ENCODE measurements at regions not wholly inside any gene's neighbourhood (a gene's known extent, or its start where the extent isn't known, plus 50 kb on each side); places are given as distances from the start of the nearest gene placed in this dataset.

GRCh38 chr7:12911053-12911452, 223.6 kb downstream of the ARL4A start:
- H3K27me3 ChIP-seq: no peaks in the 10 kb centered on the region
- 70 to 78% methylated on average over 2 of the region's 2 CpGs for WGBS, 2 donors (ENCODE audit: low coverage in 1 of 2)
- no peak for ATAC-seq
- H3K36me3 ChIP-seq: no peaks in the 10 kb centered on the region
- H3K4me1 ChIP-seq: no peaks in the 10 kb centered on the region
- no peak overlapping the region for H3K4me3 ChIP-seq
- TF ChIP-seq POLR2AphosphoS5 (IDR thresholded peaks at IDR 0.05): no peak
- TF ChIP-seq CTCF (IDR thresholded peaks at IDR 0.05): no peak
- TF ChIP-seq EP300 (IDR thresholded peaks at IDR 0.05): no peak
- no peak overlapping the region for H3K27ac ChIP-seq
- no peaks in the 10 kb centered on the region for H3K9me3 ChIP-seq

- WGBS, 2 donors (ENCODE audit: low coverage in 1 of 2): 50 to 58% methylated on average over 2 to 3 of the region's 3 CpGs
- TF ChIP-seq POLR2AphosphoS5 (IDR thresholded peaks at IDR 0.05) (no peak), CTCF (IDR thresholded peaks at IDR 0.05) (no peak), POLR2A (IDR thresholded peaks at IDR 0.05) (no peak), EP300 (IDR thresholded peaks at IDR 0.05) (no peak)
- ATAC-seq: no peak
- no peak overlapping the region for H3K27ac ChIP-seq
- no peaks in the 10 kb centered on the region for H3K36me3 ChIP-seq
- no peaks in the 10 kb centered on the region for H3K9me3 ChIP-seq
- H3K27me3 ChIP-seq: no peaks in the 10 kb centered on the region
- peaks cover 0 to 8% (median 0%) of the 10 kb centered on the region in 3 donors for H3K4me1 ChIP-seq
- no peak overlapping the region for H3K4me3 ChIP-seq
Measured at GRCh38 chr7:12913002-12913401, 225.6 kb downstream of the ARL4A start.

- no peak overlapping the region for H3K4me3 ChIP-seq
- no peak for TF ChIP-seq POLR2A (IDR thresholded peaks at IDR 0.05)
- TF ChIP-seq CTCF (IDR thresholded peaks at IDR 0.05): no peak
- no peak for TF ChIP-seq EP300 (IDR thresholded peaks at IDR 0.05)
- no peak for TF ChIP-seq POLR2AphosphoS5 (IDR thresholded peaks at IDR 0.05)
- ATAC-seq: no peak
- H3K27me3 ChIP-seq: no peaks in the 10 kb centered on the region
- H3K27ac ChIP-seq: no peak overlapping the region
- WGBS, 2 donors (ENCODE audit: low coverage in 1 of 2): 100% methylated on average over 1 to 2 of the region's 2 CpGs
- H3K9me3 ChIP-seq: no peaks in the 10 kb centered on the region
- no peaks in the 10 kb centered on the region for H3K36me3 ChIP-seq
- peaks cover 0 to 8% (median 0%) of the 10 kb centered on the region in 3 donors for H3K4me1 ChIP-seq
Measured at GRCh38 chr7:12917801-12918200, 230.4 kb downstream of the ARL4A start.

GRCh38 chr7:12921751-12922345, 234.4 kb downstream of the ARL4A start:
- Histone ChIP-seq H3K36me3 (no peaks in the 10 kb centered on the region), H3K9me3 (no peaks in the 10 kb centered on the region), H3K4me1 (peaks cover 0 to 3% (median 0%) of the 10 kb centered on the region in 3 donors), H3K27me3 (no peaks in the 10 kb centered on the region), H3K4me3 (no peak overlapping the region), H3K27ac (no peak overlapping the region)
- no peak for ATAC-seq
- TF ChIP-seq POLR2A (IDR thresholded peaks at IDR 0.05) (no peak), EP300 (IDR thresholded peaks at IDR 0.05) (no peak), POLR2AphosphoS5 (IDR thresholded peaks at IDR 0.05) (no peak)
- 81% methylated on average over 4 of the region's 5 CpGs for WGBS, 2 donors (ENCODE audit: low coverage in 1 of 2)

- no peaks in the 10 kb centered on the region for H3K27me3 ChIP-seq
- H3K27ac ChIP-seq: no peak overlapping the region
- TF ChIP-seq EP300 (IDR thresholded peaks at IDR 0.05) (no peak), CTCF (IDR thresholded peaks at IDR 0.05) (no peak), POLR2A (IDR thresholded peaks at IDR 0.05) (no peak), POLR2AphosphoS5 (IDR thresholded peaks at IDR 0.05) (no peak)
- ATAC-seq: no peak
- WGBS, 2 donors (ENCODE audit: low coverage in 1 of 2): 86 to 91% methylated on average over 4 of the region's 4 CpGs
- no peaks in the 10 kb centered on the region for H3K36me3 ChIP-seq
- H3K4me1 ChIP-seq: peaks cover 0 to 6% (median 0%) of the 10 kb centered on the region in 3 donors
- H3K4me3 ChIP-seq: no peak overlapping the region
- H3K9me3 ChIP-seq: no peaks in the 10 kb centered on the region
Measured at GRCh38 chr7:12923971-12924370, 236.5 kb downstream of the ARL4A start.
